GM12891 (cell line): ENCODE measurements at regions not wholly inside any gene's neighbourhood (a gene's known extent, or its start where the extent isn't known, plus 50 kb on each side); places are given as distances from the start of the nearest gene placed in this dataset.

ENCODE experiments used
- PAX5 ChIP-seq: IDR thresholded peaks from 2 replicates; pipeline ENCODE4 v1.6.1; 2011; ENCODE audit warnings: low read length, moderate library complexity, mild to moderate bottlenecking; ENCODE audit not compliant: insufficient read depth, severe bottlenecking
- POLR2A ChIP-seq: IDR thresholded peaks from 2 replicates; pipeline ENCODE4 v1.6.1; 2011; ENCODE audit warnings: low read depth, low read length, control low read depth
- POLR2AphosphoS5 ChIP-seq: IDR thresholded peaks from 2 replicates; pipeline ENCODE4 v1.6.1; 2011; ENCODE audit warnings: low read depth, low read length, control low read depth
- POU2F2 ChIP-seq: IDR thresholded peaks from 2 replicates; pipeline ENCODE4 v1.6.1; 2011; ENCODE audit warnings: low read depth, mild to moderate bottlenecking, control low read depth, low read length, moderate library complexity
- SPI1 ChIP-seq: IDR thresholded peaks from 2 replicates; pipeline ENCODE4 v1.6.1; 2011; ENCODE audit warnings: low read depth, low read length, control low read depth
- TAF1 ChIP-seq: IDR thresholded peaks from 2 replicates; pipeline ENCODE4 v1.6.1; 2011; ENCODE audit warnings: low read depth, low read length, control low read depth

- TF ChIP-seq TAF1 (no peak), POLR2AphosphoS5 (no peak), POLR2A (no peak), SPI1 (no peak), PAX5 (no peak), POU2F2 (no peak)
These were observed 871.0 kb upstream of the PABPC4L start for GRCh38 chr4:135072553-135072952.
